ENCODE measurements at regions not wholly inside any gene's neighbourhood (a gene's known extent, or its start where the extent isn't known, plus 50 kb on each side); places are given as distances from the start of the nearest gene placed in this dataset.

- Histone ChIP-seq H3K4me3 (ENCODE audit: insufficient read depth, low read depth, low read length) (no peak overlapping the region), H3K79me1 (ENCODE audit: low read depth in 1 of 2, low read length in 2 of 2) (no peaks in the 10 kb centered on the region), H4K8ac (ENCODE audit: low read depth in 2 of 2, low read length in 2 of 2) (no peak overlapping the region), H3K23ac (ENCODE audit: low read depth, low read length) (no peak overlapping the region), H4K5ac (ENCODE audit: low read depth, low read length) (no peak overlapping the region), H3K4me2 (ENCODE audit: low read depth, low read length) (no peak overlapping the region), H4K20me1 (ENCODE audit: insufficient read depth, low read length) (no peaks in the 10 kb centered on the region), H2BK20ac (ENCODE audit: low read depth, low read length) (no peak overlapping the region), H4K91ac (ENCODE audit: insufficient read depth, low read depth, low read length) (no peak overlapping the region), H2BK5ac (ENCODE audit: low read depth, low read length, poor library complexity, severe bottlenecking) (no peak overlapping the region), H3K18ac (ENCODE audit: low read depth, low read length) (no peak overlapping the region), H3K27ac (ENCODE audit: insufficient read depth, low read length) (no peak overlapping the region), H3K9me3 (ENCODE audit: control insufficient read depth, insufficient read depth, low read length) (no peaks in the 10 kb centered on the region), H3K56ac (ENCODE audit: extremely low read depth, insufficient read depth, low read length) (no peak overlapping the region), H3K27me3 (ENCODE audit: control insufficient read depth, insufficient read depth, low read length) (no peaks in the 10 kb centered on the region), H2BK15ac (ENCODE audit: low read depth, low read length) (no peak overlapping the region), H3K4ac (ENCODE audit: low read depth, low read length) (no peak overlapping the region), H3K14ac (replicated peaks; ENCODE audit: low read depth, low read length) (no peak overlapping the region), H2AK5ac (ENCODE audit: low read depth, low read length) (no peak overlapping the region), H2BK120ac (ENCODE audit: low read depth, low read length) (no peak overlapping the region), H2AFZ (replicated peaks; ENCODE audit: low read length, poor library complexity) (no peak overlapping the region), H2AK9ac (replicated peaks; ENCODE audit: low read depth, low read length, poor library complexity) (no peak overlapping the region), H3K9me1 (ENCODE audit: insufficient read depth, low read length) (no peaks in the 10 kb centered on the region), H3K9ac (ENCODE audit: low read depth, low read length) (no peak overlapping the region), H3K4me1 (ENCODE audit: control insufficient read depth, insufficient read depth, low read length) (no peaks in the 10 kb centered on the region), H3K36me3 (ENCODE audit: control insufficient read depth, insufficient read depth, low read length) (no peaks in the 10 kb centered on the region)
- DNase-seq = no peak
- intact Hi-C loops (cut with micrococcal nuclease) (no loop called here), in situ Hi-C loops (cut with MboI; ENCODE audit: low sequenced_read_pairs) (no loop called here), dilution Hi-C loops (cut with HindIII; ENCODE audit: low sequenced_read_pairs, unreplicated experiment) (no loop called here)
- ChIA-PET POLR2A (ENCODE audit: unreplicated experiment) (no interaction called here), CTCF (no interaction called here)
- TF ChIP-seq CEBPB (IDR thresholded peaks at IDR 0.05; ENCODE audit: low read depth, low read length) (no peak), CTCF (conservative IDR thresholded peaks at IDR 0.05; ENCODE audit: low read depth, low read length) (no peak), POLR2A (IDR thresholded peaks at IDR 0.05; ENCODE audit: low read depth, low read length) (no peak), CHD1 (IDR thresholded peaks at IDR 0.05; ENCODE audit: low read depth, low read length) (no peak), RFX5 (IDR thresholded peaks at IDR 0.05; ENCODE audit: low read depth, low read length) (no peak), NFE2L2 (IDR thresholded peaks at IDR 0.05; ENCODE audit: low read depth, low read length) (no peak), MAZ (IDR thresholded peaks at IDR 0.05; ENCODE audit: borderline replicate concordance, low read depth, low read length) (no peak), SMC3 (IDR thresholded peaks at IDR 0.05; ENCODE audit: low read depth, low read length) (no peak), RCOR1 (IDR thresholded peaks at IDR 0.05; ENCODE audit: insufficient replicate concordance, low read length) (no peak), MXI1 (IDR thresholded peaks at IDR 0.05; ENCODE audit: borderline replicate concordance, low read depth, low read length) (no peak), RAD21 (IDR thresholded peaks at IDR 0.05; ENCODE audit: low read length) (no peak), BHLHE40 (IDR thresholded peaks at IDR 0.05; ENCODE audit: low read depth, low read length) (no peak), MAFK (IDR thresholded peaks at IDR 0.05; ENCODE audit: low read depth, low read length) (no peak), FOS (IDR thresholded peaks at IDR 0.05; ENCODE audit: low read depth, low read length) (no peak)
- TF ChIP-seq, protein P1, sequence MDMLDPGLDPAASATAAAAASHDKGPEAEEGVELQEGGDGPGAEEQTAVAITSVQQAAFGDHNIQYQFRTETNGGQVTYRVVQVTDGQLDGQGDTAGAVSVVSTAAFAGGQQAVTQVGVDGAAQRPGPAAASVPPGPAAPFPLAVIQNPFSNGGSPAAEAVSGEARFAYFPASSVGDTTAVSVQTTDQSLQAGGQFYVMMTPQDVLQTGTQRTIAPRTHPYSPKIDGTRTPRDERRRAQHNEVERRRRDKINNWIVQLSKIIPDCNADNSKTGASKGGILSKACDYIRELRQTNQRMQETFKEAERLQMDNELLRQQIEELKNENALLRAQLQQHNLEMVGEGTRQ (IDR thresholded peaks at IDR 0.05; ENCODE audit: low read depth, low read length) = no peak
- TF ChIP-seq, protein P2, sequence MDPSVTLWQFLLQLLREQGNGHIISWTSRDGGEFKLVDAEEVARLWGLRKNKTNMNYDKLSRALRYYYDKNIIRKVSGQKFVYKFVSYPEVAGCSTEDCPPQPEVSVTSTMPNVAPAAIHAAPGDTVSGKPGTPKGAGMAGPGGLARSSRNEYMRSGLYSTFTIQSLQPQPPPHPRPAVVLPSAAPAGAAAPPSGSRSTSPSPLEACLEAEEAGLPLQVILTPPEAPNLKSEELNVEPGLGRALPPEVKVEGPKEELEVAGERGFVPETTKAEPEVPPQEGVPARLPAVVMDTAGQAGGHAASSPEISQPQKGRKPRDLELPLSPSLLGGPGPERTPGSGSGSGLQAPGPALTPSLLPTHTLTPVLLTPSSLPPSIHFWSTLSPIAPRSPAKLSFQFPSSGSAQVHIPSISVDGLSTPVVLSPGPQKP (IDR thresholded peaks at IDR 0.05; ENCODE audit: borderline replicate concordance, low read depth, low read length) = no peak
- BruUV-seq (replicated peaks) = no TSS peak
- no peak for ATAC-seq (ENCODE audit: low read depth)
- no CpG with 5 or more reads among the region's 1 CpG for WGBS, 2 experiments (ENCODE audit: extremely low coverage in 2 of 2, insufficient read length in 1 of 2)
Observed at GRCh38 chr3:18786650-18787323, 361.5 kb upstream of the KCNH8 start.
